GM18526 (cell line): ENCODE measurements at regions not wholly inside any gene's neighbourhood (a gene's known extent, or its start where the extent isn't known, plus 50 kb on each side); places are given as distances from the start of the nearest gene placed in this dataset.

Experiments
- POLR2A ChIP-seq: IDR thresholded peaks from 3 replicates; pipeline ENCODE4 v1.6.1; 2011; ENCODE audit not compliant: insufficient read length; ENCODE audit errors: extremely low read depth

DNA sequence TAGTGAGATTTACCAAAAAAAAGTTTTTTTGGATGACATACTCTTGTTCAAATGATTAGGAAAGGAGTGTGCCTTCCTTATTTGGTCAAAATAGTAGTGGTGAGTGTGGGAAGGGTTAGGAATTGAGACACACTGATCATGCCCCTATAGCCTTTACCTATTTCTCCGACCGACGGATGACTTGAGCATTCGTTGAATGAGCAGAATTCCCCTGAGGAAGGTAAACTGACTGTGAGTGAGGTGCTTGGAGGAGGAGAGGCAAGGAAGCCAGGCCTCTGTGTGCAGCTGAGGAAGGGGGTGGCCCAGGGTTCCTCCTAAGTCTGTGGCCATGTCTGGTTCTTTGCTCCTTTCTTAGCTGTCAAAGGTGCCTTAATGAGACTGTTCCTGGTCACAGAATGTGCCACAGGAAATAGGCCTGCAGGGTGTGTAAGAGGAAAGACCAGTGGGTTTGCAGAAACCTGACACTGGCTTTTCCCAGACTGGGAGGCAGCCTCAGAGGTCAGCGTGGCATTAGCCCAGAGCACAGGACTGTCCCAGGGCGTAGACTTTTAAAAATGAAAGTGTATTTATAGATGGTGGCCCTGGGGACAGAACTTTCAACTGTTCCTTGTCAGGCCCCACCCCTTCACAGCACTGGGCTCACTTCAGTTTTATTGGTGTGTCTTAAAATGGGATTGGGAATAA is 307.7 kb upstream of the C2CD4B start:
- TF ChIP-seq POLR2A = no peak

DNA sequence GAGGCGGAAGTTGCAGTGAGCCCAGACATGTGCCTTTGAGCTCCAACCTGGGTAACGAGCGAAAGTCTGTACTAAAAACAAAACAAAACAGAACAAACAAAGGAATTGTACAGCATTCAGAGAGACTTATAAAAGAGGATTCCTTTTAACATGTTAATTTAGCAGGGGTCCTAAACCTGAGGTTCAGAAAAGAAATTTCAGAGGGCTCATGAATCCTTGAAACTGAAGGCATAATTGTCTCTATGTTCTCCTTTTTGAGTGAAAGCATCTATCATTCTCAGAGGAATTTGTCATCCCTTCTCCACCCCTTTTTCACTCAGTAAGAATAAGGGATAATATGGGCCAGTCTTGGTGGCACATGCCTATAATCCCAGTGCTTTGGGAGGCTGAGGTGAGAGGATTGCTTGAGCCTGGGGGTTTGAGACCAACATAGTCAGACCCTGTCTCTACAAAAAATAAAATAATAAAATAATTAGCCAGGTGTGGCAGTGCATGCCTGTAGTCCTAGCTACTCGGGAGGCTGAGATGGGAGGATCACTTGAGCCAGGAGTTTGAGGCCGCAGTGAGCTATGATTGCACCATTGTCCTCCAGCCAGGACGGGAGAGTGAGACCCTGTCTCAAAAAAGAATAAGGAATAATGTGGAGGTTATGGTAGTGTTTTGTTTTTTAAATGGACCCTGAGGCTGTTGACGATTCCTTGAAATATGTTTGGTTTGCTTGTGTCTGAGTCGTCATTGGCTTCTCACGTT is 309.1 kb upstream of the C2CD4B start:
- TF ChIP-seq POLR2A = no peak

DNA sequence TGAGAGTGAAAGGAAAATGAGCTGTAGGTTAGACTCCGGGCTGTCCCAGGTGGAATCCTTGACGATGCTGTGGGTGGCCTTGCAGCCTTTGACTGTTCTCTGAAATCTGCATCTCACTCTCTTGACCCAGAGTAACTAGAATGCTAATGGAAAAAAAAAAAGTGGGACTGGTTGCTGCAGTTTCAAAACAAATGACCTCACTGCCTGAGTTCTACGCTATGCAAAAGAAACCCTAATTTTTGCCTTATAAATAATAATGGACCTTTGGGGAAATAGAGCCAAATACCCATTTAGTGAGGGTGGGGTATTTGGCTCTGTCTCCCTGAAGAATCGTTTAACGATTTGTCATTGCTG is 309.7 kb upstream of the C2CD4B start:
- TF ChIP-seq POLR2A = no peak

DNA sequence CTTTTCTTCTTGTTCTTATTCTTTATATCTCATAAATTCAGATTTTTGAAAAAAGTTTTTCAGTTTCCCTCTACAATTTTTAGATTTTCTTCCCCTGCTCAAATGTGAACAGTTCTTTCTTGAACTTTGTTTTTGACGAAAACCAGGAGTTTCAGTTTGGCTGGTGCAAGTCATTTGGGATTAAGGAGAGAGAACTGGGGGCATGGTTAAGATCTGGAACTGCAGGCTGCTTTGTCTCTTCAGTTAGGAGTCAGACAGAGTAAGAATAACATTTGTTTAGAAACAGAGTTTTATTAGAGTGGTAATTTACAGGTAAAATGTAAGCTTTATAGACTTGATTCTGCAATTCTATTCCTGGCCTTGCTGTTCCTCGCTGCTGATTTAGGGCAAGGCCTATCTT is 310.5 kb upstream of the C2CD4B start:
- TF ChIP-seq POLR2A = no peak

DNA sequence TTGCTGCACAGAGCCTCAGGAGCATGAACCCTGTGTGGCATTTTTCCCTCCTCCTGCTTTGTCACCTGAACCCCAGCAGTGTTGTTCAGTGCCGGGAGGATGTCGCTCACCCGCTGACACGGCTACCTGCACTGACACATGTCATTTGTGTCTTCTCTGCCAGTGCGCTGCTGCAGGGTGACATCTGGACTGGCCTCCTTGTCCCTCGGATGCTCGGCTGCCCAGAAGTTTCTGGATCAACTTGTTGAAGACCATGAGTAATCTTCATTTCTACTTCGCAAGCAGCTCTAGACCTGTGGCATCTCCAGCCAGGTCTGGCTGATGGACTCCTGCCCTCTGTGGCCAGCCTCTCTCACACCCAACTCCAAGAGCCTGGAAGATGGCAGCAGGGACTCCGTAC is 311.1 kb upstream of the C2CD4B start:
- no peak for TF ChIP-seq POLR2A

DNA sequence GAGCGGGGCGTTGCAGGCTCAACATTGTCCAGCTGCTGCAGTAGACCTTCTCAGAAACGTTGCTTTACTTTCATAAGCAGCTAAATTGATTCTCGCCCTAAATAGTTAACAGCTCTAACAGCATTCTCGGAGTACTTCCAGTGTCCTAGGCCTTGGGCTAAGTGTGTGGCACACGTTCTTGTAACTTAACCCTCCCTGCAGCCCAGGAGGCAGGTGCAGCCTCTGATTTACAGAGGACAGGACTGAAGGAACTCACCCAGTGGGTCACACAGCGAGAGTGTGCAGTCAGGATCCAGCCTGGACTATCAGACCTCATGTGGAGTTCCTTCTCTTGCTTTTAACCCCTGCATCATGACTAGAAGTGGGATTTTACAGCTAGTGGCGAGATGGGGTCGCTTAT is 312.8 kb upstream of the C2CD4B start:
- TF ChIP-seq POLR2A = no peak

DNA sequence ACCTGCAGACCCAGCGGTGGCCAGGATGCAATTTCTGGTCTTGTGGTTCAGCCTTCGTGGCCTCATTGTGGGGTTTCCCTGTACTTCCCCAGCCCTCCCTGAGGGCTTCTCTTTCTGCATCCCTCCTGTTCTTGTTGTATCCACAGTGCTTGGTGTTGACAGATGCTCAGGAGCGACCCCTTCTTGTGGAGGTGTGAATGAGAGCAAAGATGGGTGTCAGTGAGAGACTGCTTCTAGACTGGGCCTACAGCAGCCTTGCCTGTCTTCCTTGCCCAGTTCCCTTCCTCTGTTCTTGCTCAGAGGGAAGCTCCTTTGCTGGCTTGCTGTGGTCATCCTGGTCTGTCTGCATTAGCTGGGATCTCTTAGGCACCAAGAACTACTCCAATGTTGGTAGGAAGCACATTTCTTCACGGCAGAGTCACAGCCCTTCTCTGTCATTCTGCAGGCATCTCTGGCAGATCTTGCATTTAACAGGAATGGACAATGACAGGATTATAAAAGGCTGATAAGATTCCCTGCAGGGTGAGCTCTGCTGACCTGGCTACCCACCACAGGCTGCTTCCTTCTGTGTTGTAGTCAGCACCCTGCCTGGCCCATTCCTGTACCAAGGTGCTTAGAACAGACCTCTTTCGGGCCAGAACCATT is 317.8 kb upstream of the C2CD4B start:
- no peak for TF ChIP-seq POLR2A

DNA sequence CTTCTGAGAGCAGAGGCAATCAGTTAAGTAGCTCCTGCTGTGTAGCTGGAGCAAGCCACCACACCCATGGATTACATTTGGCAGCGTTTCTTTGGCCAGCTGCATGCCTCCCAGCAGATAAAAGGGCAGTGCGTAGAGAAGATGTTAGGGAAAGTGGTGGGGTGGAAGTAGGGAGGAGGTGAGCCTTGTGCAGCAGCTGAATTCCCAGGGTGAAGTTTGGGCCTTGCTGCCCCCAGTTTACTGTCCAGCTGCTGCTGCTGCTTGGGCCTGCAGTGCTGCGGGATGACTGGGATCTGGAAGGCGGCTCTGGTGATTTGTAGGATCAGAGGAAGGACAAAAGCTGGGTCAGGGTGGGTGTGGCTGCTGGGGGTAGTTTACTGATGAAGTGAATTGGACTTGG is 318.7 kb upstream of the C2CD4B start:
- no peak for TF ChIP-seq POLR2A

DNA sequence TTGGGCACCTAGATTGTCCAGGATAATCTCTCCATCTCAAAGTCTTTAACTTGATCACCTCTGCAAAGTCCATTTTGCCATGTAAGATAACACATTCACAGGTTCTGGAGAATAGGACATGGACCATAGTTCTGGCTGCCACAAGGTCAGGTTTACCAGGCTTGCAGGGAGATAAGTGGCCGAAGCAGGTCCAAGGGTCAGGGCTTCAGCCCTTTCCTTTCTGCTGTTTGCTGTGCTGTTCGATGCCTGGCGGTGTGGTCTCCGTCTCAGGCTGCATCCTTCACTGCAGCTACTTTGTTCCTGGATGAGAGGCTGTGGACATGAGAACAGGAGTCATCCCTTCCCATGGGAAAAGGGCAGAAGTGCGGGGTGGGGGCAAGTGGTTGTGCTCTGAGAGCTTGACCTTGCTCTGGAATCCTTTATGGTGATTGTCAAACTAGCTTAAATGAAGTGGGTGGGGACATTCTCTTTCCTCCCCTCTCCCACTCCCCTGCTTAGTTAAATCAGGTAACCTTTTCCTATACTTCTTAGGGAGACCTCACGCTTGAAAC is 320.2 kb upstream of the C2CD4B start:
- no peak for TF ChIP-seq POLR2A

DNA sequence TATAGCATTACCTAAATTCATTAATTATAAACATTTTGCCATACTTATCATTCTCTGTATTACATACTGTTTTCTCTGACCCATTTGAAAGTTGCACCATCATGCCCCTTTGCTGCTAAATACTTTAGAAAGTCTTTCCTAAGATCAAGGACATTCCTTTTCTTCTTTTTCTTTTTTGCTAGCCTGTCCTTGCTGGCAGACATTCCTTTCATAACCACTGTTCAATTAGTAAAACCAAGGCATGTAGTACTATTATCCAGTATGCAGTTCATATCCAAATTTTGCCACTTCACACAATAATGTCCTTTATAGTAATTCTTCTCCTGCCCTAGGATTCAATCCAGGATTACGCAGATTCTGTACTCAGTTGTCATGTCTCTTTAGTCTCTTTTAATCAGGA is 321.0 kb upstream of the C2CD4B start:
- no peak for TF ChIP-seq POLR2A

DNA sequence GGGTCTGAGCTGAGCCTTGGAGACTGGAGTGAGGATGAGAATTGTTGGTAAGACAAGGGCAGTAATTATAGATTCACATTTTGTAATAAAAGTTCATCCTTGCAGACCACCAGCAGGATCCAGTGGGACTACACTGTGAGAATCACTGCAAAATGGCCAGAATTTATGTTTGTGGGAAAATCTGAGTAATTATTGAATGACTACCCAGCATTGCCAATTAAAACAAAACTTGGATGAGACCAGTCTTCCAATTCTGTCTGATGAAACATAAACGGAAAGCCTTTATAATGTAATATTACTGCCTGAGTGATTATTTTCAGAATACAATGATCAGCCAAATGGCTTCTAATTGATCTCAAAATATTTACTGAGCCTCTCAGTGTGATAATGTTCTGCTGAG is 323.3 kb upstream of the C2CD4B start:
- TF ChIP-seq POLR2A = no peak

DNA sequence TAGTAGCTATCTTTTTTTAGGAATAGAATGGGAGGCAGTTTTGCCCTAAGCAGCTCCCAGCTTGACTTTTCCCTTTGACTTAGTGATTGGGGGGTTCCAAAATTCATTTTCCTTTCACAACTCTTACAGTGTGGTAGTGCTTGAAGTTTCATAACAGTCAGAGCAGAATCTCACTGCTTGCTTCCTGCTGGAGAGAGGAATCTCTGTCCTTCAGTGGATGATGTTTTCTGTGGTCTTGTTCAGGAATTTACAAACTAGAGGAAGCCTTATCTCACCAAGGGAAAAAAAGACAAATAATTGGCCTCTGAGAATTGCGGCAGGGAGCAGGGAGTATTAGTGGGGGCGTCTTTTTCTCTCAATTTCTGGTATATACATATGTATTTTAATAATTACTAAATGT is 326.6 kb upstream of the C2CD4B start:
- no peak for TF ChIP-seq POLR2A

DNA sequence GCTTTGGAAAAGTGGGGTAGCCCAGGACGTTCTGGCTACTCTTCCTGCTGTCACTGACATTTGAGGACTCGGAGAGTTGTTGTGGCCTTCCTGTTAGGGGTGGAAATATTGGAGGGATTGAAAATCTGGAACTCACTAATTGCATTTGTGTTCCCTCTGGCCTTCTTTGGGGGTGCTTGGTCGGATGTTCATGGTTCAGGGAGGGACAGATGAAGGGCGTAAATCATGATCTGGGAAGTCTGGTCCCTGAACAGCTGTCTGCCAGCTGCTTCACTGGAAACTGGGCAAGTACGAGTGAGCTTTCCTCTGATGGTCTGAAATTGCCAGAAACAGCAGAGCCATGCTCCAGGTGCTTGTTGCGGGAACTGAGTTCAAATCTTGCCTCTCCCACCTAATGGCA is 327.8 kb upstream of the C2CD4B start:
- no peak for TF ChIP-seq POLR2A

DNA sequence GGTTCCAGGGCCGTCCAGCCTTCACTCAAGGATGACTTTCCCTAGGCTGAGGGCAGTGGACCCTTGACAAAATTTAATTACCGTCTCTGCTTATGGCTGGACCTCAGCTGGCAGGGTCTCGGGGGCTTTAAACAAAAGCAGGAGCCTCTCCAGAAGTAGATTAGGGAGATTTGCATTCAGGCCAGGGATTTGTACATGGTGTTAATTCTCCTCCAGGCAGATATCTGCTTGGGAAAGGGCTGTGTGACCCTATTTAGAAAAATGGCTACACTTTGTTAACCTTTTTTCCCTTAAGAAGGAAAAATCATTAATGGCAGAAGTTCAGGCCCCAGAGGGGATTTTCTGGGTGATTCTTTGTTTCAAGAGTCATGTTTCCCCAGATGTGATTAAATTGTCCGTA is 329.1 kb upstream of the C2CD4B start:
- TF ChIP-seq POLR2A = no peak

DNA sequence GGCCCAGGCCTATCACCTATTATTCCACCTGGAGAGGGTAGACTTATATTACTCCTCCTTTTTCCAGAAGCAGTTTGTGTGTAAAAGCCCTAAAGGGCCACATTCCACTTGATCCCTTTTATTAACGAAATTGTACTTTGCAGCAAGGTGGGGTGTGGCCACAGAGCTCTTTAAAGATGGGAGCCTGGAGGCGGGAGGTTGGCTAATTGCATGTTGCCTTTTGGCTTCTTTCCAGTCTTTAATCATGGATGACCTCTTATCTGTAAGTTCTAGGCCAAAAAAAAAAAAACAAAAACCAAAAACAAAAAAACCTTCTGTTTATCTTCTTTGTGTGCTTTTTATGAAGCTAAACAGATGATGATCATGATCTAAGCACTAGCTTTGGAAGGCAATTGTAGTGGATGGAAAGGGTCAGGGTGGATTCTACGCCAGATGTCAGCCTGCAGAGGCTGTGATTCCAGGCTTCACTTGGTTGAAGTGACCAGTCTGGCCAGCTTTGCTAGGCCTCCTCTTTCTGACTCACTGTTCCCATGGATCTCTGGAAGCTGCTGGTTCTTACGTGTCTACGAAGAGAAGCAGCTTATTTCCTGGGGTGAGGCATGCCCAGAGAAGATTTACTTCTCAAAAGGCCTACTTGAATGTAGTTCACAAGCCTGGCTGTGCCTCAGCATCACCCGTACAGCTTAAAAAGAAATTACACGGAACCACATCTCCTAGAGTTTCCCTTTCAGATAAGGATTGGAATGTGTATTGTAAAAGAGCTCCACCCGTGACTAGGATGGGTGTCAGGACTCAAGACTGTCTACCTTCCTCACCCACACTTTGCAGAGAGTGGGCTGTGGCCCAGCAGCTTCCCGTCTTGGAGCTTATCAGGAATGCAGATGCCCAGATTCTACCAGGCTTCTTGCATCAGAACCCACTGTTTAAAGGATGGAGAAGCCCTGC is 330.9 kb upstream of the C2CD4B start:
- no peak for TF ChIP-seq POLR2A
